Astrocyte (in vitro differentiated cells and primary cell): ENCODE measurements at regions not wholly inside any gene's neighbourhood (a gene's known extent, or its start where the extent isn't known, plus 50 kb on each side); places are given as distances from the start of the nearest gene placed in this dataset.
A peak's percentile ranks its signal among the peaks of the same experiment; 100 is the strongest.
"Not testable (repeated sequence)": the region's sequence is repeated elsewhere in the genome, so short reads cannot be mapped to it uniquely, and the experiment has no call there.

Source experiments
- DNase-seq: peaks from one replicate; pipeline ENCODE4 v3.0.0-alpha.2; 2010; ENCODE audit warnings: low read depth
- FAIRE-seq: peaks from 2 replicates; lab custom pipeline; 2011; peaks lifted over from hg19 to GRCh38; lab: Jason Lieb, UNC
- H2AFZ ChIP-seq: 2 replicates; pipeline ENCODE4 v1.6.0; 2012; ENCODE audit warnings: low read depth, low read length, inconsistent platforms
- H3K27ac ChIP-seq: 2 replicates; pipeline ENCODE4 v1.5.1; 2011; ENCODE audit warnings: low read depth, low read length, inconsistent platforms
- H3K27me3 ChIP-seq: 2 replicates; pipeline ENCODE4 v1.6.0; 2011; ENCODE audit warnings: low read length, inconsistent platforms; ENCODE audit not compliant: insufficient read depth
- H3K36me3 ChIP-seq: 2 replicates; pipeline ENCODE4 v1.5.1; 2011; ENCODE audit warnings: low read length, inconsistent platforms; ENCODE audit not compliant: insufficient read depth
- H3K4me1 ChIP-seq: 2 replicates; pipeline ENCODE4 v1.5.1; 2011; ENCODE audit warnings: low read length, inconsistent platforms; ENCODE audit not compliant: insufficient read depth
- H3K4me2 ChIP-seq: 2 replicates; pipeline ENCODE4 v1.6.0; 2012; ENCODE audit warnings: low read length, inconsistent platforms
- H3K4me3 ChIP-seq: 2 replicates; pipeline ENCODE4 v1.5.1; 2011; ENCODE audit warnings: low read depth, mild to moderate bottlenecking, low read length, inconsistent platforms; ENCODE audit not compliant: insufficient read depth
- H3K79me2 ChIP-seq: 2 replicates; pipeline ENCODE4 v1.6.0; 2012; ENCODE audit warnings: mild to moderate bottlenecking, low read length, inconsistent platforms; ENCODE audit not compliant: insufficient read depth
- H3K9ac ChIP-seq: 2 replicates; pipeline ENCODE4 v1.6.0; 2012; ENCODE audit warnings: mild to moderate bottlenecking, low read length, inconsistent platforms
- H3K9me3 ChIP-seq: 2 replicates; pipeline ENCODE4 v1.5.1; 2012; ENCODE audit warnings: low read depth, mild to moderate bottlenecking, low read length, inconsistent platforms; ENCODE audit not compliant: insufficient read depth
- H4K20me1 ChIP-seq: 2 replicates; pipeline ENCODE4 v1.6.0; 2012; ENCODE audit warnings: low read length, inconsistent platforms; ENCODE audit not compliant: insufficient read depth
- H3K27ac Mint-ChIP-seq: one replicate; pipeline ENCODE4 v1.8.0; 2021; ENCODE audit warnings: mild to moderate bottlenecking, mixed read lengths; ENCODE audit not compliant: unreplicated experiment
- H3K27me3 Mint-ChIP-seq: one replicate; pipeline ENCODE4 v1.8.0; 2021; ENCODE audit warnings: low read depth, mixed read lengths; ENCODE audit not compliant: unreplicated experiment
- H3K36me3 Mint-ChIP-seq: one replicate; pipeline ENCODE4 v1.8.0; 2021; ENCODE audit warnings: low read depth, mixed read lengths; ENCODE audit not compliant: unreplicated experiment
- H3K4me1 Mint-ChIP-seq: one replicate; pipeline ENCODE4 v1.8.0; 2021; ENCODE audit warnings: low read depth, mixed read lengths; ENCODE audit not compliant: unreplicated experiment
- H3K4me3 Mint-ChIP-seq: one replicate; pipeline ENCODE4 v1.8.0; 2021; ENCODE audit warnings: mild to moderate bottlenecking, moderate library complexity, mixed read lengths; ENCODE audit not compliant: unreplicated experiment
- H3K9me3 Mint-ChIP-seq: one replicate; pipeline ENCODE4 v1.8.0; 2021; ENCODE audit warnings: mild to moderate bottlenecking, mixed read lengths; ENCODE audit not compliant: unreplicated experiment
- CTCF ChIP-seq: IDR thresholded peaks from 2 replicates; pipeline ENCODE4 v1.5.1; 2011; ENCODE audit warnings: low read depth, mild to moderate bottlenecking, inconsistent platforms, low read length, moderate library complexity; ENCODE audit not compliant: insufficient read depth
- EZH2 ChIP-seq: IDR thresholded peaks from 2 replicates; pipeline ENCODE4 v1.6.1; 2012; ENCODE audit warnings: mild to moderate bottlenecking, low read length, inconsistent platforms; ENCODE audit not compliant: insufficient read depth

- not testable (repeated sequence) for H3K79me2 ChIP-seq, H3K9me3 ChIP-seq, H3K9ac ChIP-seq, H3K36me3 ChIP-seq, H3K36me3 Mint-ChIP-seq, H4K20me1 ChIP-seq, H3K4me2 ChIP-seq, H3K27me3 ChIP-seq, H3K4me1 Mint-ChIP-seq, H3K27ac Mint-ChIP-seq, H3K4me3 Mint-ChIP-seq, H3K27me3 Mint-ChIP-seq, DNase-seq, FAIRE-seq, H3K4me3 ChIP-seq, H3K4me1 ChIP-seq, H3K9me3 Mint-ChIP-seq, H3K27ac ChIP-seq, H2AFZ ChIP-seq
Observed at GRCh38 chr1:83342995-83343394, 655.9 kb downstream of the TTLL7 start.

GRCh38 chr1:83332308-83332707, 666.6 kb downstream of the TTLL7 start:
- not testable (repeated sequence) for H3K9me3 ChIP-seq, H2AFZ ChIP-seq, H3K36me3 ChIP-seq, H3K27me3 Mint-ChIP-seq, H3K4me3 Mint-ChIP-seq, H3K9ac ChIP-seq, DNase-seq, H3K4me3 ChIP-seq, H3K9me3 Mint-ChIP-seq, H4K20me1 ChIP-seq, H3K4me2 ChIP-seq, H3K27ac ChIP-seq, H3K4me1 ChIP-seq, H3K36me3 Mint-ChIP-seq, H3K4me1 Mint-ChIP-seq, H3K79me2 ChIP-seq, H3K27me3 ChIP-seq
- FAIRE-seq: peak; percentile 76
- H3K27ac Mint-ChIP-seq: peak overlapping the region; percentile 85

GRCh38 chr1:83318366-83318765, 680.6 kb downstream of the TTLL7 start:
- Mint-ChIP-seq H3K27ac (no peak overlapping the region), H3K9me3 (no peaks in the 10 kb centered on the region), H3K27me3 (no peaks in the 10 kb centered on the region), H3K4me1 (peaks cover 2% of the 10 kb centered on the region), H3K36me3 (no peaks in the 10 kb centered on the region), H3K4me3 (no peak overlapping the region)
- Histone ChIP-seq H3K4me2 (no peak overlapping the region), H3K27me3 (no peaks in the 10 kb centered on the region), H2AFZ (no peak overlapping the region), H4K20me1 (no peaks in the 10 kb centered on the region), H3K9ac (no peak overlapping the region), H3K4me3 (no peak overlapping the region), H3K9me3 (no peaks in the 10 kb centered on the region), H3K36me3 (no peaks in the 10 kb centered on the region), H3K27ac (no peak overlapping the region), H3K4me1 (no peaks in the 10 kb centered on the region), H3K79me2 (no peaks in the 10 kb centered on the region)
- no peak for FAIRE-seq
- no peak for DNase-seq
- TF ChIP-seq EZH2 (no peak), CTCF (no peak)

DNA sequence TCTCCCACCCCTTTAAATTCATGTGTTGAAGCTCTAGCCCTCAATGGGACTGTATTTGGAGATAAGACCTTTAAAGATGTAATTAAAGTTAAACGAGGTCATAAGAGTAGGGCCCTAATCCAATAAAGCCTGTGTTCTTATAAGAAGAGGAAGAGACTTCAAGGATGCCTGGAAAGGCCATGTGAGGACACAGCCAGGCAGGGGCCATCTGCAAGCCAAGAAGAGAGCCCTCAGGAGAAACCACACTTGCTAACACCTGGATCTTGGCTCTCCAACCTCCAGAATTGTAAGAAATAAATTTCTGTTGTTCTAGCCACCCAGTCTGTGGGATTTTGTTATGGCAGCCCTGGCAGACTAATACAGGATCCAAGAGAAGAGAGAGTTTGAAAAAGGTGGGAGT, 683.5 kb downstream of the TTLL7 start:
- H3K27ac ChIP-seq, H2AFZ ChIP-seq, H3K36me3 ChIP-seq, H3K9me3 ChIP-seq, H3K79me2 ChIP-seq, H3K27me3 Mint-ChIP-seq, H3K4me1 Mint-ChIP-seq, H3K9me3 Mint-ChIP-seq, FAIRE-seq, H3K4me1 ChIP-seq, H3K4me3 Mint-ChIP-seq, DNase-seq, H3K27ac Mint-ChIP-seq, H4K20me1 ChIP-seq, H3K4me3 ChIP-seq, H3K4me2 ChIP-seq, H3K9ac ChIP-seq, H3K36me3 Mint-ChIP-seq, H3K27me3 ChIP-seq: not testable (repeated sequence)

DNA sequence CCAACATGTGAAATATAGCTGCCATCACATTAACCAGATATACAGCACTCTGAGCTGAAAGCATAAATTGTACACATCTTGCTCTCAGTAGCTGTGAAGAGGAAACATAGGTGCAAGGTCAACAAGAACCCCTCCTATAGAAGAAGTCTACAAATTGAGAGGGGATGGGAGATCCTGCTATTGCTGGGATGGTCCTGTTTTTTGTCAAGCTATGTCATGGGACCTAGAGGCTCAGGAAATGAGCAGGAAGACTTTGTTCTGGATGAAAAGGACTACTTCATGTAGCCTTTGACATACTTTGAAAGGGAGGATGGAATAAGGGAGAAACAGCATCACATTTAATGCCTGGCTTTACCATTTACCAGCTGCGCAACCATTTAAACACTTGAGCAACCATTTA, 688.8 kb downstream of the TTLL7 start:
- H3K9me3 ChIP-seq, H3K79me2 ChIP-seq, DNase-seq, H4K20me1 ChIP-seq, H3K36me3 ChIP-seq, H3K27me3 ChIP-seq, H3K4me1 ChIP-seq, H2AFZ ChIP-seq, H3K4me1 Mint-ChIP-seq, H3K4me2 ChIP-seq, H3K9me3 Mint-ChIP-seq, H3K4me3 ChIP-seq, FAIRE-seq, H3K36me3 Mint-ChIP-seq, H3K27me3 Mint-ChIP-seq, H3K4me3 Mint-ChIP-seq, H3K27ac ChIP-seq, H3K27ac Mint-ChIP-seq, H3K9ac ChIP-seq: not testable (repeated sequence)
